ENCODE measurements at regions not wholly inside any gene's neighbourhood (a gene's known extent, or its start where the extent isn't known, plus 50 kb on each side); places are given as distances from the start of the nearest gene placed in this dataset.

GRCh38 chr12:9404469-9405260, 196.5 kb upstream of the PZP start:
- TF ChIP-seq, protein P1, sequence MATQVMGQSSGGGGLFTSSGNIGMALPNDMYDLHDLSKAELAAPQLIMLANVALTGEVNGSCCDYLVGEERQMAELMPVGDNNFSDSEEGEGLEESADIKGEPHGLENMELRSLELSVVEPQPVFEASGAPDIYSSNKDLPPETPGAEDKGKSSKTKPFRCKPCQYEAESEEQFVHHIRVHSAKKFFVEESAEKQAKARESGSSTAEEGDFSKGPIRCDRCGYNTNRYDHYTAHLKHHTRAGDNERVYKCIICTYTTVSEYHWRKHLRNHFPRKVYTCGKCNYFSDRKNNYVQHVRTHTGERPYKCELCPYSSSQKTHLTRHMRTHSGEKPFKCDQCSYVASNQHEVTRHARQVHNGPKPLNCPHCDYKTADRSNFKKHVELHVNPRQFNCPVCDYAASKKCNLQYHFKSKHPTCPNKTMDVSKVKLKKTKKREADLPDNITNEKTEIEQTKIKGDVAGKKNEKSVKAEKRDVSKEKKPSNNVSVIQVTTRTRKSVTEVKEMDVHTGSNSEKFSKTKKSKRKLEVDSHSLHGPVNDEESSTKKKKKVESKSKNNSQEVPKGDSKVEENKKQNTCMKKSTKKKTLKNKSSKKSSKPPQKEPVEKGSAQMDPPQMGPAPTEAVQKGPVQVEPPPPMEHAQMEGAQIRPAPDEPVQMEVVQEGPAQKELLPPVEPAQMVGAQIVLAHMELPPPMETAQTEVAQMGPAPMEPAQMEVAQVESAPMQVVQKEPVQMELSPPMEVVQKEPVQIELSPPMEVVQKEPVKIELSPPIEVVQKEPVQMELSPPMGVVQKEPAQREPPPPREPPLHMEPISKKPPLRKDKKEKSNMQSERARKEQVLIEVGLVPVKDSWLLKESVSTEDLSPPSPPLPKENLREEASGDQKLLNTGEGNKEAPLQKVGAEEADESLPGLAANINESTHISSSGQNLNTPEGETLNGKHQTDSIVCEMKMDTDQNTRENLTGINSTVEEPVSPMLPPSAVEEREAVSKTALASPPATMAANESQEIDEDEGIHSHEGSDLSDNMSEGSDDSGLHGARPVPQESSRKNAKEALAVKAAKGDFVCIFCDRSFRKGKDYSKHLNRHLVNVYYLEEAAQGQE (IDR thresholded peaks at IDR 0.05; ENCODE audit: insufficient replicate concordance, low read depth) = no peak
- TF ChIP-seq, protein P2, sequence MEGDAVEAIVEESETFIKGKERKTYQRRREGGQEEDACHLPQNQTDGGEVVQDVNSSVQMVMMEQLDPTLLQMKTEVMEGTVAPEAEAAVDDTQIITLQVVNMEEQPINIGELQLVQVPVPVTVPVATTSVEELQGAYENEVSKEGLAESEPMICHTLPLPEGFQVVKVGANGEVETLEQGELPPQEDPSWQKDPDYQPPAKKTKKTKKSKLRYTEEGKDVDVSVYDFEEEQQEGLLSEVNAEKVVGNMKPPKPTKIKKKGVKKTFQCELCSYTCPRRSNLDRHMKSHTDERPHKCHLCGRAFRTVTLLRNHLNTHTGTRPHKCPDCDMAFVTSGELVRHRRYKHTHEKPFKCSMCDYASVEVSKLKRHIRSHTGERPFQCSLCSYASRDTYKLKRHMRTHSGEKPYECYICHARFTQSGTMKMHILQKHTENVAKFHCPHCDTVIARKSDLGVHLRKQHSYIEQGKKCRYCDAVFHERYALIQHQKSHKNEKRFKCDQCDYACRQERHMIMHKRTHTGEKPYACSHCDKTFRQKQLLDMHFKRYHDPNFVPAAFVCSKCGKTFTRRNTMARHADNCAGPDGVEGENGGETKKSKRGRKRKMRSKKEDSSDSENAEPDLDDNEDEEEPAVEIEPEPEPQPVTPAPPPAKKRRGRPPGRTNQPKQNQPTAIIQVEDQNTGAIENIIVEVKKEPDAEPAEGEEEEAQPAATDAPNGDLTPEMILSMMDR (IDR thresholded peaks at IDR 0.05; ENCODE audit: insufficient read depth, low read length) = no peak
- TF ChIP-seq POLR2AphosphoS5 (IDR thresholded peaks at IDR 0.05; ENCODE audit: low read depth) = no peak
- no peak for TF ChIP-seq SPI1 (IDR thresholded peaks at IDR 0.05; ENCODE audit: borderline replicate concordance, low read depth)

Measured in HL-60 (cell line).